Spleen (tissue), 11 donors: ENCODE measurements at regions not wholly inside any gene's neighbourhood (a gene's known extent, or its start where the extent isn't known, plus 50 kb on each side); places are given as distances from the start of the nearest gene placed in this dataset.

Experiments used
- DNase-seq: peaks from one replicate; pipeline ENCODE4 v3.0.0-alpha.2; 2020
- H3K27ac ChIP-seq, 8 donors: fragments of 200-600 bp; sonication (generic) in 7 of 8; 1 replicate in 4 of 8; 2 replicates in 4 of 8; pipeline versions ENCODE4 v1.5.0 to v1.8.0; 2016 to 2021; ENCODE audit warnings: inconsistent platforms in 4 of 8, mild to moderate bottlenecking in 4 of 8, moderate library complexity in 1 of 8
- H3K27me3 ChIP-seq, 7 donors: fragments of 200-600 bp; sonication (generic) in 6 of 7; replicated peaks in 1 of 7; 1 replicate in 4 of 7; 2 replicates in 3 of 7; pipeline versions ENCODE4 v1.5.0 to v1.8.0; 2016 to 2021; ENCODE audit warnings: inconsistent platforms in 3 of 7, mild to moderate bottlenecking in 1 of 7
- H3K36me3 ChIP-seq, 6 donors: fragments of 200-600 bp; sonication (generic) in 5 of 6; 1 replicate in 4 of 6; 2 replicates in 2 of 6; pipeline versions ENCODE4 v1.5.0 to v1.8.0; 2016 to 2021; ENCODE audit warnings: inconsistent platforms in 2 of 6
- H3K4me1 ChIP-seq, 6 donors: fragments of 200-600 bp; sonication (generic) in 5 of 6; 1 replicate in 3 of 6; 2 replicates in 3 of 6; pipeline versions ENCODE4 v1.5.0 to v1.8.0; 2016 to 2021; ENCODE audit warnings: inconsistent platforms in 3 of 6
- H3K4me3 ChIP-seq, 8 donors: fragments of 200-600 bp; sonication (generic) in 7 of 8; 1 replicate in 4 of 8; 2 replicates in 4 of 8; pipeline versions ENCODE4 v1.5.0 to v1.8.0; 2016 to 2021; ENCODE audit warnings: inconsistent platforms in 4 of 8, mild to moderate bottlenecking in 4 of 8, moderate library complexity in 2 of 8
- H3K9me3 ChIP-seq, 8 donors: fragments of 200-600 bp; sonication (generic) in 7 of 8; 1 replicate in 4 of 8; 2 replicates in 4 of 8; pipeline versions ENCODE4 v1.5.0 to v1.8.0; 2016 to 2021; ENCODE audit warnings: inconsistent platforms in 4 of 8
- CTCF ChIP-seq, 11 experiments: fragments of 200-600 bp in 7 of 11; fragments of 450-650 bp in 4 of 11; sonication (generic) in 4 of 11; IDR thresholded peaks in 8 of 11; conservative IDR thresholded peaks in 3 of 11; 1 replicate in 7 of 11; 2 replicates in 4 of 11; pipeline versions ENCODE4 v1.4.0 to v1.8.0; 2016 to 2021; ENCODE audit warnings: antibody characterized with exemption in 11 of 11, inconsistent platforms in 4 of 11, mild to moderate bottlenecking in 1 of 11
- POLR2A ChIP-seq, 3 donors: fragments of 450-650 bp; IDR thresholded peaks; one replicate each; pipeline ENCODE4 v1.5.1; 2017; ENCODE audit warnings: antibody characterized with exemption in 3 of 3, mild to moderate bottlenecking in 1 of 3
- POLR2AphosphoS5 ChIP-seq, 3 donors: sonication (generic); formaldehyde crosslinking; IDR thresholded peaks; one replicate each; pipeline ENCODE4 v1.5.1; 2017; ENCODE audit warnings: antibody characterized with exemption in 3 of 3
- WGBS, 5 donors: extraction: QIAGEN DNeasy Blood & Tissue Kit in 3 of 5; methylation state at CpG; one replicate each; pipeline versions ENCODE4 v1.1.5 to v1.1.7; 2013 to 2018; 5-methylcytosine and 5-hydroxymethylcytosine counted together
- intact Hi-C: fragments of 100-400 bp; cut with DNase I; formaldehyde crosslinking; loops from one replicate; pipeline ENCODE4 v1.15.0; 2023; ENCODE audit warnings: low total_unique reads
- donor health status: healthy with polysubstance abuse.
- donor health status: DM: no; HTN: no; CAD: no; lungs with moderate emphysema.
- donor health status: DM: no; HTN: no; CAD: no.
- donor health status: Bipolar disorder and iron deficiency.
- donor health status: healthy.
- donor health status: DM: no; HTN: no; CAD: no.
- donor health status: DM: yes; HTN: yes; CAD: no.

- H3K9me3 ChIP-seq = no peaks in the 10 kb centered on the region
- no peaks in the 10 kb centered on the region for H3K4me1 ChIP-seq
- H3K36me3 ChIP-seq = no peaks in the 10 kb centered on the region
- intact Hi-C loops = no loop called here
- no peak overlapping the region for H3K27ac ChIP-seq
- DNase-seq = no peak
- WGBS, 5 donors = 44 to 70% (median 58%) methylated on average over 1 of the region's 1 CpG
- no peaks in the 10 kb centered on the region for H3K27me3 ChIP-seq
- no peak overlapping the region for H3K4me3 ChIP-seq
- TF ChIP-seq CTCF (IDR thresholded peaks at IDR 0.05 in 8 of 11, conservative IDR thresholded peaks at IDR 0.05 in 3 of 11) (no peak), POLR2AphosphoS5 (IDR thresholded peaks at IDR 0.05) (no peak), POLR2A (IDR thresholded peaks at IDR 0.05) (no peak)
Observed at GRCh38 chr2:65881592-65881991, 449.2 kb upstream of the SPRED2 start.

- intact Hi-C loops = no loop called here
- H3K27me3 ChIP-seq = no peaks in the 10 kb centered on the region
- H3K9me3 ChIP-seq = no peaks in the 10 kb centered on the region
- 65 to 88% (median 77%) methylated on average over 8 of the region's 8 CpGs for WGBS, 5 donors
- DNase-seq = no peak
- TF ChIP-seq POLR2A (IDR thresholded peaks at IDR 0.05) (no peak), CTCF (IDR thresholded peaks at IDR 0.05 in 8 of 11, conservative IDR thresholded peaks at IDR 0.05 in 3 of 11) (no peak), POLR2AphosphoS5 (IDR thresholded peaks at IDR 0.05) (no peak)
- no peaks in the 10 kb centered on the region for H3K36me3 ChIP-seq
- no peaks in the 10 kb centered on the region for H3K4me1 ChIP-seq
- H3K4me3 ChIP-seq = no peak overlapping the region
- H3K27ac ChIP-seq = no peak overlapping the region
Observed at GRCh38 chr2:65880436-65880835, 448.0 kb upstream of the SPRED2 start.

GRCh38 chr2:65878011-65878340, 445.6 kb upstream of the SPRED2 start:
- no peak overlapping the region for H3K4me3 ChIP-seq
- TF ChIP-seq POLR2A (IDR thresholded peaks at IDR 0.05) (no peak), POLR2AphosphoS5 (IDR thresholded peaks at IDR 0.05) (no peak)
- no peak for DNase-seq
- H3K9me3 ChIP-seq = no peaks in the 10 kb centered on the region
- H3K27ac ChIP-seq = no peak overlapping the region
- intact Hi-C loops = no loop called here
- 64 to 91% (median 74%) methylated on average over 3 of the region's 3 CpGs for WGBS, 5 donors
- no peaks in the 10 kb centered on the region for H3K27me3 ChIP-seq
- H3K4me1 ChIP-seq = no peaks in the 10 kb centered on the region
- no peaks in the 10 kb centered on the region for H3K36me3 ChIP-seq

GRCh38 chr2:65877331-65878010, 445.1 kb upstream of the SPRED2 start:
- 70 to 83% (median 78%) methylated on average over 7 of the region's 7 CpGs for WGBS, 5 donors
- Histone ChIP-seq H3K9me3 (no peaks in the 10 kb centered on the region), H3K4me1 (no peaks in the 10 kb centered on the region), H3K4me3 (no peak overlapping the region), H3K27ac (no peak overlapping the region), H3K36me3 (no peaks in the 10 kb centered on the region), H3K27me3 (no peaks in the 10 kb centered on the region)
- DNase-seq = no peak
- TF ChIP-seq POLR2AphosphoS5 (IDR thresholded peaks at IDR 0.05) (no peak), CTCF (IDR thresholded peaks at IDR 0.05 in 8 of 11, conservative IDR thresholded peaks at IDR 0.05 in 3 of 11) (no peak), POLR2A (IDR thresholded peaks at IDR 0.05) (no peak)
- intact Hi-C loops = no loop called here

GRCh38 chr2:65876114-65876513, 443.7 kb upstream of the SPRED2 start:
- no peak for TF ChIP-seq POLR2A (IDR thresholded peaks at IDR 0.05)
- no peak for TF ChIP-seq CTCF (IDR thresholded peaks at IDR 0.05 in 8 of 11, conservative IDR thresholded peaks at IDR 0.05 in 3 of 11)
- no peak for TF ChIP-seq POLR2AphosphoS5 (IDR thresholded peaks at IDR 0.05)
- no peaks in the 10 kb centered on the region for H3K4me1 ChIP-seq
- no peaks in the 10 kb centered on the region for H3K27me3 ChIP-seq
- intact Hi-C loops = no loop called here
- no peaks in the 10 kb centered on the region for H3K9me3 ChIP-seq
- H3K27ac ChIP-seq = no peak overlapping the region
- no peak for DNase-seq
- no peaks in the 10 kb centered on the region for H3K36me3 ChIP-seq
- 49 to 87% (median 60%) methylated on average over 2 of the region's 2 CpGs for WGBS, 5 donors
- H3K4me3 ChIP-seq = no peak overlapping the region
